Activated CD4-positive, alpha-beta T cell treated with anti-CD3 and anti-CD28 coated beads, Interleukin-2, Interleukin-6, amounts not matched to agents 100 ng/mL and 50 ng/mL, durations not matched to agents 16 hours and 8 hours (primary cell): ENCODE measurements at regions not wholly inside any gene's neighbourhood (a gene's known extent, or its start where the extent isn't known, plus 50 kb on each side); places are given as distances from the start of the nearest gene placed in this dataset.

Experiments used
- DNase-seq: peaks from one replicate; pipeline ENCODE4 v3.0.0-alpha.2; 2020

DNA sequence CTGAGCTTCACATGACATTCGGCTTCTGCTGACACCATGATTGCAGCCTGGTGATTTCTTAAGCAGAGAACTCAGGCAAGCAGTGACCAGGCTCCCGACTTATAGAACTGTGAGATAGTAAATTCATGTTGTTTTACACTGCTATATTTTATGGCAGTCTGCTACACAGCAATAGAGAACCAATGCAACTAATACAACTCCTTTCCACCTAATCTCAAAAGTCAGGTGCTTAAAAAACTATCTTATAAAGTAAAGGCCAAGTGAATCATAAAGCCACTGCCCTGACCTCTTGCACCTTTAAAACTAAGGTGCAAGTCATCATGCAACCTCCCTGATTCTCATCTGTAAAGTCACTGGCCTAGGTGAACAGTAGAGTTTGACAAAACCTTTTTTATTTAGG is 95.3 kb upstream of the GLS start:
- DNase-seq = no peak

DNA sequence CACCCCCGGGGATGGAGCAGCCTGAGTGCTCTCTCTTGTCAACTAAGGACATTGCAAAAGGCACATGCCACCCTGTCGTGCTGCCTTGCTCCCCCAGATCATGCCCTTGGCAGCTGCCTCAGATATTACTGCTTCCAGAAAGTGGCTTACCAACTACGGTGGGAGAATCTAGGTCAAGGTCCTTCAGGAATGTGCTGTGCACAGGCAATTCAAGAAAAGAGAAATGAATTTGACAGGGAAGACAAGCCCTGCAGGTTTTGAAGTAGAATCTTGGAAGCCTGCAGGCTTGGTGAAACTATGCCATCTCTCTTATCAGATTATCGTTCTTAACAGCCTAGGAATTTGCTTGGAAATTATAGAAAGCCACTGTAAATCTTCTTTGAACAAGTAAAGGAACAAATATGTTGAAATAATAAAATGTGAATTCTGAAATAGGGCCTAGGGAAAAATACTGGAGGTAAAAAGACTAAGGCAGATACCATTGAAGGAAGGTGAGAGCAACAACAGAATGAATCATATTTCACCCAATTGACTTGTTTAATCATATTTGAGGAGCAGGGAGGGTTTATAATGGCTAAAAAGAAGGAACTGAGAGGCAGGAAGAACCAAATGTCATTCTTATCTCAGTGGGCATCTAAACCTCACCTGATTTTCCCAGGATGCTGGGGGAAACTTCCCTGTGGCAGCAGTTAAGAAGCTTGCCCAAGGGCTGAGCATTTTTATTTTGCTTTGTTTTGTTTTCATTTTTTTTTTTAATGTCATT is 94.0 kb upstream of the GLS start:
- DNase-seq = no peak

DNA sequence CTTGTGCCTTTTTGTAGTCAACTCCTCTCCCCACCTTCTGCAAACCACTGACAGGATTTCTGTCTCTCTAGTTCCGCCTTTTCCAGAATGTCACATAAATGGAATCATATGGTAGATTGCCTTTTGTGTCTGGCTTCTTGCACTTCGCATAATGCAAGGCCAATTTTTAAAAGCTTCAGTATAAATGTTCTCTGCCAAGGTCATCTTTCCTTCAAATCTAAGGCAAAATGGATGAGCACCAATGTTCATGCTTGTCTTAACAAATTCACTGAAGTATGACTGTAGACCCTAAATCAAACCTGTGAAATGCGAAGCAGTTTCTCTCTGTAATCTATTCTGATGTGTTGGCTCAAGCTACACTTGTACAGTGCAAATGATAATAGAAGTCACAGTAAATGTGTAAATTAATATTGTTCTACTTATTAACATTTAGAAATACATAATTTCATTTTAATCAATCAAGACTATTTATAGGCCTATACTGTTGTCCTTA is 92.8 kb upstream of the GLS start:
- no peak for DNase-seq

DNA sequence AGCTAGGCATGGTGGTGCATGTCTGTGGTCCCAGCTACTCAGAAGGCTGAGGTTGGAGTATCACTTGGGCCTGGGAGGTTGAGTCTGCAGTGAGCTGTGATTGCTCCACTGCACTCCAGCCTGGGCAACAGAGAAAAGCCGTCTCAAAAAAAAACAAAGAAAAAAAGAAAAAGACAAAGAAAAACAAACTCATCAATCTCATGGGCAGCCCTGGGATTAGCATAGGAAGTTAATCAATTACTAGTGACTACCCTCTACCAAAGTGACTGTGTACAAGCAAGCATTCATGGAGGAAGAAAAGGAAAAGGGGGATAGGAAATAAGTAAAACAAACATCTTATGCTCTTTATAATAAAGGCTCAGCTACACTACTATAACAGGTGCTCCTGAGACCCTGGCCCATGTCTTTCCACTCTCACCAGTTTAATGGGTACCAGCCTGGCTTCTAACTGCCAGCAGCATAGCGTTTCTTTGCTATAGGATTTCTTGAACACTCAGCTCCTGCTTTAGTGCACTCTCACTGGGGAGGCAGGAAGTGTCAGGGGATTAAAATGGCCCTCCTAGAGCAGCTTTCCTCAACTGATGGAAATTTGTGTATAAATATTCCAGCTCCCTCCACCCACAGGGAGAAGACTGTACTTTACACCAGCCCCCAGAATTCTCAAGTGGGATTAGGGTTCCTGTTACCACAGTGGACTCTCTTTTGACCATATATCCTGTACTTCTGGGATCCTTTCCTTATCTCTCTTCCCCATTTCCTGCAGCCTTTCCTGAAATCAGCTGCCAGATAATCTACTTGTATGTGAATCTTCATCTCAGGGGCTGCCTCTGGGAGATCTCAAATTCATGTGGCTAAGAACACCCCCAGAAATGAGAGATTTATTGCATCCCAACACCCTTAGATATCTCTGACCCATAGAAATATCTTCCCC is 91.3 kb upstream of the GLS start:
- DNase-seq = no peak

- DNase-seq = peak; percentile 61
These were observed 89.2 kb upstream of the GLS start for GRCh38 chr2:190791347-190791975.

GRCh38 chr2:190791976-190792575 is 88.5 kb upstream of the GLS start:
- no peak for DNase-seq

- no peak for DNase-seq
These were observed 87.4 kb upstream of the GLS start for GRCh38 chr2:190792956-190793888.

GRCh38 chr2:190794377-190794776 is 86.2 kb upstream of the GLS start:
- DNase-seq = no peak

DNA sequence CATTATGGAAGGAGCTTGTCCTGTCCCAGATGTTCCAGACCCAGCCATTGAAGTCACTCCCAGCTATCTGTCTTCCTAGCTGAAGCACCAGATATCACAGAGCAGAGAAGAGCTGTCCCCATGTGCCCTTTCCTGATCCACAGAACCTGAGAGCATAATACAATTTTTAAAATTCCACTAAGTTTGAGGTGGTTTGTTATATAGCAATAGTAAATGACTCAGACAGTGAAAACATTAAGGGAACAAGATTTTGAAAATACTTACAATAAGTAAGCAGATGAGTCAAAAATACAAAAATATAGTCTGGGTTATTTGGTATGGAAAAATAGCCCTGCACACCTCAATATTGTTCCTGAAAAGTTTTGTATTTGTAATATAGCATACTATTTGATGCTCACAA is 85.8 kb upstream of the GLS start:
- DNase-seq = no peak

DNA sequence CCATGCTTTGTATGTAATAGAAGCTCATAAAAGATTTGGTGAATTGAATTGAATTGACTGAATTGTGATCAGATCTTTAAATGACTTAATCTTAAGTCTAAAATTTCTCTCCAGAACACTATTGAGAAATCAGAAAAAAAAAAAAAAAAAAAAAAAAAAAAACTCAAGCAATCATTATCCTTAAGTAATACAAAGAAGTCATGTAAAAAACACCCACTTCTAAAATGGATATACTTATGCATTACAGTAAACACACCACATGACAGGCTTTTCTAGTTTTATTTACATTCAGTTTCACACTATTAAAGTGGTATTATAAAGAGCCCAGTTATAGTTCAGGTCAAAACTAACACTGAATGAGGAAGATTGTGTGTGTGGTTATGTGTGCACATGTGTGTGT is 84.9 kb upstream of the GLS start:
- no peak for DNase-seq

- no peak for DNase-seq
These were observed 80.6 kb upstream of the GLS start for GRCh38 chr2:190799999-190800398.

- DNase-seq = no peak
These were observed 80.1 kb upstream of the GLS start for GRCh38 chr2:190800528-190800927.

DNA sequence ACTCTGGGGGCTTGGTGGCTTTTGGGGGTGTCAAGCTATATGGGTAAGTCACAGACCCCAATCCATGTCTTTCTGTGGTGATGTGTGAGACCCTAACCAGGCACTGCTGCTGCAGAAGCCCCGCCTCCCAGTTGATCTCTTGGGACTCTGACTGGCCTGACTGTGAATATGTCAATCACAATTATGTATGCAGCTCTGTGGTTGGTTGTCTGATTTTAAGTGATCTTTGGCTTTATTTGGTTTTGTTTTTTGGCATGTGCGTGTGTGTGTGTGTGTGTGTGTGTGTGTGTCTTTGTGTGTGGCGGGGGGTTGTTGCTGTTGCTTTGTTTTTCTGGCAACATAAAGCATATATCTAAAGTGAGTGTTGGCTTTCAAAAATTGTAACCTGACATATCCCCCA is 78.5 kb upstream of the GLS start:
- no peak for DNase-seq

- DNase-seq = no peak
These were observed 77.9 kb upstream of the GLS start for GRCh38 chr2:190802626-190803209.

DNA sequence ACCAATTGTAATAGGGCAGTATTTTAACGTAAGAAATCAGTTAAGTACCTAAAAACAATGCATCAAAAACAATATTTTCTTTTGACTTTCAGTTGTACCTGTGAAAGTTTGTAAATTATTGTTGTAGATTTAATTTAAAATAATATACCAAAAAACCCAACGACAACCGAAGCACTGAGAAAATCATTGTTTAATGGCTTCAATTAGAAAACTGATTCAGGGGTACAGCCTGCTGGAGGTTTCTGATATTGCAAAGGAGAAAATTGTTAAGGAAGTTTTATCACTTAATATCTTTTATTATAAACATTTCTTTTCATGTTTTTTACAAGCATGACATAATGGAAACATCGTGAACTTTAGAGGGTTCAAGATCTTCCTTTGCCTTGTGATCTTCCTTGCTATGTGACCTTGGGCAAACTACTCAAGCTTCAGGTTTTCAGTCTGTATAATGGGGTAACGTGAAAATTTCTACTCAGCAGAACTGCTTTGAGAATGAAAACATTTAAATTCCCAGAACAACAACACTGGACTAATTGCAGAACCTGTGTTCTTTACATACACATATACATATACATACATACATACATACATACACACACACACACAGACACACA is 76.3 kb upstream of the GLS start:
- DNase-seq = peak; percentile 22

GRCh38 chr2:190805126-190805525 is 75.5 kb upstream of the GLS start:
- DNase-seq = no peak

- DNase-seq = no peak
These were observed 74.8 kb upstream of the GLS start for GRCh38 chr2:190805843-190806242.

DNA sequence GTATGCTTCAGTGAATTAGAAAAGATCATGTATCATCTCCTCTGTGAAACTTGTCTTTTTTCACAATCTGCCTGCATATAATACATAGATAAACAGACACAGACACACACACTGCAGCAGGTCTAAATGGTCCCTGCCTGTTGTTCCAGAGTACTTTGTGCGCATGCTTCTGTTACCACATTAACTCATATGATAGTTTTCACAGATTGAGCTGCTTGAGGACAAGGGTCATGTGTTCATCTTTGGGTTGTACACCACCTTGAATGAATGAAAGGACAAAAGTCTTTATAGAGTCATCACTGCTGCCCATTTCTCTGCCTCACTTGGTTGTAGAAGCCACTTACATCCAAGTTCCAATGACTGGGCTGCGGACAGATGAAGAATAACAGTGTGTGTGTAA is 72.7 kb upstream of the GLS start:
- no peak for DNase-seq

- DNase-seq = no peak
These were observed 71.4 kb upstream of the GLS start for GRCh38 chr2:190809139-190809764.

DNA sequence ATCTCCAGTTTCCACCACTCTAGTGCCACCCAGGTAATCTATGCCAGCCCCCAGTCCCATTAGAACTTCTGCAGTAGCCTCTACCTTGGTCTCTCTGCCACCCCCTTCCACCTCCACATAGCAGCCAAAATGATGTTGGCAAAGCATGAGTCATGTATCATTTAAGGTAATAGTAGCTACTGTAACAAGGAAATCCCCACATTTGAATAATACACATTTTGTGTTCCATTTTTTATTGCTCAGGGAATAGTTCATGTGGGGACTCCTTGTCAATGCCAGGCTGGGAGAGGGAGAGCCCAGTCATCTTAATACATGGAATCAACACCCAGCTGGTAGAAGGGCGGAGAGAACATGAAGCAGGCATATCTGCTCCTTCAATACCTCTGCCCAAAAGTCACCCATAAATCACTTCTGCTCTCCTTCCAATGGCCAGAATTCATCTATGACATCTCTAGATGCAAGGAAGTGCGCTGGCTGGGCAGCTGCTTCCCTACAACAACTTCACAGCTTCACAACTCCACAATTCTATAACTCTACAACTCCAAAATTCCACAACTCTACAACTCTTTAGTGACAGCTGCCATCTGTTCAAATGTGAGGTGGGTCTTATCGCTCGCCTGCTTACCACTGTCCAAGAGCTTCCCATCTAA is 70.6 kb upstream of the GLS start:
- no peak for DNase-seq
